Large intestine (tissue), 3 donors: ENCODE measurements at regions not wholly inside any gene's neighbourhood (a gene's known extent, or its start where the extent isn't known, plus 50 kb on each side); places are given as distances from the start of the nearest gene placed in this dataset.

Experiments
- DNase-seq, 2 donors: peaks; one replicate each; pipeline versions ENCODE4 v3.0.0 to v3.0.0-alpha.2; 2013
- H3K27ac ChIP-seq: one replicate; pipeline ENCODE4 v1.5.1; 2013; ENCODE audit warnings: low read length
- H3K27me3 ChIP-seq: 2 replicates; pipeline ENCODE4 v1.6.1; 2013; ENCODE audit warnings: low read length; ENCODE audit not compliant: control insufficient read depth, insufficient read depth
- H3K36me3 ChIP-seq: 2 replicates; pipeline ENCODE4 v1.6.1; 2013; ENCODE audit warnings: low read length; ENCODE audit not compliant: control insufficient read depth, insufficient read depth
- H3K4me1 ChIP-seq: one replicate; pipeline ENCODE4 v1.6.1; 2013; ENCODE audit warnings: low read length; ENCODE audit not compliant: control insufficient read depth, insufficient read depth
- H3K4me3 ChIP-seq: one replicate; pipeline ENCODE4 v1.5.1; 2013; ENCODE audit warnings: low read length
- H3K9me3 ChIP-seq: one replicate; pipeline ENCODE4 v1.6.1; 2013; ENCODE audit warnings: mild to moderate bottlenecking, low read depth, low read length, moderate library complexity; ENCODE audit not compliant: control insufficient read depth
- WGBS: methylation state at CpG from one replicate; pipeline ENCODE4 v1.1.5; 2013; ENCODE audit warnings: low lambda C conversion rate; ENCODE audit not compliant: insufficient coverage; 5-methylcytosine and 5-hydroxymethylcytosine counted together

DNA sequence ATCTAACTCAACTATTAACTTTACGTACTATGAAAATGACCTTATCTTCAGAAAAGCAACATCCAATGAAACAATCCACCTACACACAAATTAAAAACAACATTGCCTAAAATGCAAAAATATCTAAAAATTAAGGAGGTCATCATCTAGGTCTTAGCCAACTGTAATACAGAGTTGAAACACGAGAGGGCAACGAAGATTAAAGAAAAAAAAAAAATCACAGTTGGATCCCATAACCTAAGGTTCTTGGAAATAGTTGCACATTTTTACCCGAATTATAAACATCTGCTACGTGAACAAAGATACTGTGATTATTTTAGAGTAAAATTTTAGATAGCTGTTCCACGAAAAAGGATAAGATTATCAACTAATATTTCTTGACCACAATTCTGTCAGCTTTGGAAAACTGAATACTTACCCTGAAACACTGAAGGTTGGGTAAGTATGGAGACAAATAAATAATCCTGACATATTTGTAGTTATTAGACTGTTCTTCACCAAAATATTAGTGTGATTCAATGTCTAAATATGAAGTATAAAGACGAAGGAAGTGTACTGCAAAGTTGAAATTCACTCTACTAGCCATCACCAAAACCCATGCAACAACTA is 88.0 kb upstream of the AK4 start:
- no peak for DNase-seq
- Histone ChIP-seq H3K9me3 (no peaks in the 10 kb centered on the region), H3K4me3 (no peak overlapping the region), H3K36me3 (peaks cover 31% of the 10 kb centered on the region), H3K4me1 (peaks cover 4% of the 10 kb centered on the region), H3K27me3 (no peaks in the 10 kb centered on the region), H3K27ac (no peak overlapping the region)
- 53% methylated on average over 6 of the region's 7 CpGs for WGBS

DNA sequence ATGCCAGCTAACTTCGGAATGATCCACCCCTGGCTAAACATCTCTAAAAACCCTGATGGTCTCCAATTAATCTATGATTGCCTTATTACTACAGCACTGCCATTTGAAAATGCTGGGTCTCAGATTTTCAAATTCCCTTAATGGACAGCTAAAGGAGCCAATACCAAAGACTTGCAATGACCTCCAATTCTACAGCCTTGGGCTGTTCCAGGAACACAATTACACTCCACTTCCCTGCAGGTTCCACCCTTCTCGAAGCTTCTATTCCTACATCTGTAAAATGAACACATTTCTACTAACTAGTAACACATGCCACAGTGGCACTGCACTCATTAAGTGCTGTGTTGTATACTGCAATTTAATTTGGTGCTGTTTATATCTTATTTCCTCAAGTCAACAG is 85.7 kb upstream of the AK4 start:
- peaks cover 11% of the 10 kb centered on the region for H3K36me3 ChIP-seq
- no CpG with 5 or more reads among the region's 2 CpGs for whole genome bisulfite sequencing
- no peak for DNase-seq

GRCh38 chr1:65063025-65063424 is 85.0 kb upstream of the AK4 start:
- Histone ChIP-seq H3K9me3 (no peaks in the 10 kb centered on the region), H3K4me3 (no peak overlapping the region), H3K36me3 (peaks cover 7% of the 10 kb centered on the region), H3K27ac (no peak overlapping the region), H3K4me1 (peaks cover 15% of the 10 kb centered on the region), H3K27me3 (no peaks in the 10 kb centered on the region)
- no peak for DNase-seq
- 81% methylated on average over 2 of the region's 6 CpGs for WGBS

More for the DNA sequence above, 85.7 kb upstream of the AK4 start:
- H3K4me3 ChIP-seq: no peak overlapping the region
- H3K9me3 ChIP-seq: no peaks in the 10 kb centered on the region
- H3K4me1 ChIP-seq: peaks cover 15% of the 10 kb centered on the region
- no peak overlapping the region for H3K27ac ChIP-seq
- no peaks in the 10 kb centered on the region for H3K27me3 ChIP-seq

DNA sequence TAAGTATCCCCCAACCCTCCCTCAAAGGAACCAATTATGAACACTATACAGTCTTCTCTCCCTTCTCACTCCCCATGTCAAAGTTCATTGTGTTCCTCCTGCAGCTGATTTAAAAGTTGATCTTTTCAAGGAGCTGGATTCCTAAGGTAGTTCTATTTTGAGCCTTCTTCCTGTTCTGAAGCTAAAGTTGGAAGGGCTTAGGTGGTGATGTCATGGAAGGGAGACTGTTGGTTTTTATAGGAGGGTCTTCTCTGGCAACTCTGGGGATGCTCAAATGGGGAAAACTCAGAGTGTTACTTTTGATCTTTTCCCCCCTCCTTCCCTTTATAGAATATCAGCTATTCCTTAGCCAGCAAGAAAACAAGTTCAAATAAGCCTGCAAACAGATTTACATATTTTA is 83.0 kb upstream of the AK4 start:
- Histone ChIP-seq H3K27ac (peak overlapping the region; percentile 20), H3K9me3 (no peaks in the 10 kb centered on the region), H3K36me3 (peaks cover 2% of the 10 kb centered on the region), H3K4me3 (no peak overlapping the region), H3K27me3 (no peaks in the 10 kb centered on the region), H3K4me1 (peaks cover 19% of the 10 kb centered on the region)
- no peak for DNase-seq

GRCh38 chr1:65065524-65066418 is 82.2 kb upstream of the AK4 start:
- peak in 1 of 2 donors; percentile 60 for DNase-seq
- peaks cover 20% of the 10 kb centered on the region for H3K4me1 ChIP-seq
- peaks cover 2% of the 10 kb centered on the region for H3K36me3 ChIP-seq
- H3K9me3 ChIP-seq: no peaks in the 10 kb centered on the region
- no CpG with 5 or more reads among the region's 16 CpGs for WGBS
- no peaks in the 10 kb centered on the region for H3K27me3 ChIP-seq
- peak overlapping the region; percentile 81 for H3K27ac ChIP-seq
- peak overlapping the region; percentile 72 for H3K4me3 ChIP-seq

DNA sequence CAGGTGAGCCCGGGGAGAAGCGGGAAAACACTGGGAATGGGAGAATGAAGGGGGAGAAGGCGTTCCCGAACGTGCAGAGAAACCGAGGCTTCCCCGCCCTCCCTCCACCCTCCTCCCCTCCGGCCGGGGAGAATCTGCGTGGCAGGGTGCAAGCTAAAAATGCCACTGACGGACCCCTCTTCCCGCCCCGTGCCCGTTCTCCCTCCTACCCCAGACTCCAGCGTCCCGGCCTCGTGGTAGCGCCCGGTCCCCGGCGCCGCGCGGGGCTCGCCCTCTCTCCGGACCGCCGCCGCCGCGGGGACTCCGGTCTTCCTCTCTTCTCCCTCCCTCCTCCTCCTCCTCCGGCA is 81.6 kb upstream of the AK4 start:
- Histone ChIP-seq H3K27ac (peak overlapping the region; percentile 81), H3K36me3 (peaks cover 2% of the 10 kb centered on the region), H3K9me3 (no peaks in the 10 kb centered on the region), H3K4me1 (peaks cover 20% of the 10 kb centered on the region), H3K4me3 (peak overlapping the region; percentile 72), H3K27me3 (no peaks in the 10 kb centered on the region)
- DNase-seq: no peak
- 0% methylated on average over 9 of the region's 33 CpGs for WGBS

- Histone ChIP-seq H3K9me3 (no peaks in the 10 kb centered on the region), H3K4me1 (peaks cover 20% of the 10 kb centered on the region), H3K27ac (peak overlapping the region; percentile 81)
These were observed 81.1 kb upstream of the AK4 start for GRCh38 chr1:65066766-65067490.

DNA sequence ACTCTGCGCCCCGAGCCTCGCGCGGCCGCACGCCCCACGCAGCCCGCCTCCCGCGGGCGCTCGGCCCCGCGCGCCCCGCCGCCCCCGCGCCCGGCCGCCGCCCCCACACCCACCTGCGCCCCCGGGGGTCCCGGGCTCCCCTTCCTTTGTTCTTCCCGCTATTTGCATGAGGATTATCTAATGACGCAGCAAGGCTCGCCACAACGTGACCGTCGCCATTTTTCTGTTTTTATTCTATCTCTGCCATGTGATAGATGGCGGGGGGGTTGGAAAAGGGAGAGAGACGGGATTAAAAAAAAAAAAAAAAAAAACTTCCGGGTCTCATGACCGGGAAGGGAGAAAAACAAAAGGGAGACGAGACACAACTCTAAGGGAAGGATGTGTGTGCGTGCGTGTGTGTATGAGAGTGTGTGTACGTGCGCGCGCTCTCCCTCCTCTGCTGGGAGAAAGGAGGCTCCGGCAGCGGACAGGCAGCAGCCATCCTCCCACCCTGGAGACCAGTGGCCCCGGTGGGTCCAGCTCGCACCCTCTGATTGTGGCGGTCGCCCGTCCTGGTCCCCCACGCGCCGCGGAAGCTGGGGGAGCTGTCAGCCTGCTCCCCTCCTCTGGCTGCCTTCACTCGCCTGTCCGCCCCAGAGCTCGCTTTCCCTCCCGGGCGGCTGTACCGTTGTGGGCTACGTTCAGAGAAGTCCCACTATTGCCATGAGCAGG is 80.4 kb upstream of the AK4 start:
- WGBS: 0% methylated on average over 7 of the region's 61 CpGs
- peak overlapping the region; percentile 98 for H3K27ac ChIP-seq
- H3K4me1 ChIP-seq: peaks cover 20% of the 10 kb centered on the region
- no peaks in the 10 kb centered on the region for H3K9me3 ChIP-seq
- peak; percentile 74 to 88 for DNase-seq
- peak overlapping the region; percentile 78 for H3K4me3 ChIP-seq
- H3K27me3 ChIP-seq: no peaks in the 10 kb centered on the region
- H3K36me3 ChIP-seq: peaks cover 2% of the 10 kb centered on the region

More at GRCh38 chr1:65066766-65067490, 81.1 kb upstream of the AK4 start:
- H3K36me3 ChIP-seq: peaks cover 2% of the 10 kb centered on the region
- peak overlapping the region; percentile 72 for H3K4me3 ChIP-seq
- WGBS: 0% methylated on average over 2 of the region's 101 CpGs
- H3K27me3 ChIP-seq: no peaks in the 10 kb centered on the region
- DNase-seq: peak; percentile 73 to 90

DNA sequence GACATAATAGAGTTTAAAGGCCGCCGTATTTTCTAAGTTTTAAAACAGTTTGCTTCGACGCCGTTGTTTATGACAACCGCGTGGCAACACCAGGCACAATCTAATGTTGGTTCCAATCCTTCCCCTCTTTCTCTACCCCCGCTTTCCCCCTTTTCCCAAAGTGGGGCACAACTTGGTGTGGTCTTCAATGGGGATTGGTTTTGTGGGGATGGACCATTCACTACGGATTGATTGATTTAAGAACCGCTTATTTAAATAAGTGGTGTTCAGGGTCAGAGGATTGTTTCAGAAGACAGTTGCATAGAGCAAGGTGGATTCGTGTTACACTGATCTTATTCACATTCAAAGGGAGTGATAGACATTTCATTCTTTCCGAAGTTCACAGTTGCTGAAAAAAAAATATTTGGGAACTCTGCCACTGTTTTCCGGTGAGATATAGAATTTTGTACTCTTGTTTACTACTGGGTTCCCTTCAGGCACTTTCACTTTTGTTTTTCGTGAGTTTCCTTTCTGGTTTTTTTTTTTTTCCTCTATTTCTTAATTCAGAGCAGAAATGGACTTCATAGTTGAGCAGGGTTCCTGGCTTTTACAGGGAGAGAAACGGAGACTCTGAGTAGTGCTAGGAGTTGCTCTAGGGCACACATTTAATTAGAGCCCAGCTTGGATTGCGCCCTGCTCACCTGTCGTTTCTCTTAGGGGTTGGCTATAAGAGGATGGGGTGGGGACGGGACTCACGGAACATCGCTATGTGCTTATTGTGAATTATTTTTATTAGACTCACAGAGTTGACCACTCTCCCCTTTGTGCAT is 79.6 kb upstream of the AK4 start:
- 4% methylated on average over 12 of the region's 20 CpGs for WGBS
- peaks cover 20% of the 10 kb centered on the region for H3K4me1 ChIP-seq
- H3K27me3 ChIP-seq: no peaks in the 10 kb centered on the region
- H3K36me3 ChIP-seq: no peaks in the 10 kb centered on the region
- DNase-seq: peak in 1 of 2 donors; percentile 75
- peak overlapping the region; percentile 98 for H3K27ac ChIP-seq
- peak overlapping the region; percentile 78 for H3K4me3 ChIP-seq
- H3K9me3 ChIP-seq: no peaks in the 10 kb centered on the region
